BE2C (cell line): ENCODE measurements at regions not wholly inside any gene's neighbourhood (a gene's known extent, or its start where the extent isn't known, plus 50 kb on each side); places are given as distances from the start of the nearest gene placed in this dataset.

Experiments used
- DNase-seq: peaks from one replicate; pipeline ENCODE4 v3.0.0-alpha.2; 2020
- H3K27me3 ChIP-seq: fragments of 250-450 bp; sonication (Bioruptor Pico); 2 replicates; pipeline ENCODE4 v1.5.1; 2020; ENCODE audit warnings: mild to moderate bottlenecking
- H3K36me3 ChIP-seq: fragments of 250-450 bp; sonication (Bioruptor Pico); 2 replicates; pipeline ENCODE4 v1.5.1; 2020; ENCODE audit warnings: mild to moderate bottlenecking
- H3K4me1 ChIP-seq: fragments of 250-450 bp; sonication (Bioruptor Pico); 2 replicates; pipeline ENCODE4 v1.5.1; 2020
- H3K4me3 ChIP-seq: 2 replicates; pipeline ENCODE4 v1.5.1; 2011; ENCODE audit warnings: low read depth, low read length
- H3K9me3 ChIP-seq: fragments of 250-450 bp; sonication (Bioruptor Pico); 2 replicates; pipeline ENCODE4 v1.5.1; 2020
- TF ChIP-seq, protein P1 (sequence below): IDR thresholded peaks from 2 replicates; pipeline ENCODE4 v1.5.1; 2012; ENCODE audit warnings: mild to moderate bottlenecking, low read depth, low read length

DNA sequence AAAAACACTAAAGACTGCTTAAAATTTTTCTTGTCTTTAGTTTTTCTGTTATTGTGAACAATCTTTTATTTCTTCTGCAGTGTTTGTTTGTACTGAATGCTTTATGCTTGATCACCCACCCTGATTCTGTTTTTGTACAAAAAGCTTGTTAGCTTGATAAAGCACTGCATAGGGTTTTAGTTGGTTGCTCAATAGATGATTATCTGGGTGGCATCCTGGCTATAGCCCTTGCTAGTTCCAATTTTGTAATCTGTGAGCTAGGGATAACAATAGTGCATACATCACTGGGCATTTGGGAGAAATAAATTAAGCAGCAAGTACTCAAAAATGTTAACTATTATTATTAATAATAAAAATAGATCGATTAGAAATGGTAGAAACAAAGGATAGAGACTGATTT is 102.3 kb downstream of the ZPLD1 start:
- H3K4me1 ChIP-seq = 0 out of 2 replicates have a peak, but pooled peaks cover 2% of the 10 kb centered on the region
- TF ChIP-seq, protein P1, sequence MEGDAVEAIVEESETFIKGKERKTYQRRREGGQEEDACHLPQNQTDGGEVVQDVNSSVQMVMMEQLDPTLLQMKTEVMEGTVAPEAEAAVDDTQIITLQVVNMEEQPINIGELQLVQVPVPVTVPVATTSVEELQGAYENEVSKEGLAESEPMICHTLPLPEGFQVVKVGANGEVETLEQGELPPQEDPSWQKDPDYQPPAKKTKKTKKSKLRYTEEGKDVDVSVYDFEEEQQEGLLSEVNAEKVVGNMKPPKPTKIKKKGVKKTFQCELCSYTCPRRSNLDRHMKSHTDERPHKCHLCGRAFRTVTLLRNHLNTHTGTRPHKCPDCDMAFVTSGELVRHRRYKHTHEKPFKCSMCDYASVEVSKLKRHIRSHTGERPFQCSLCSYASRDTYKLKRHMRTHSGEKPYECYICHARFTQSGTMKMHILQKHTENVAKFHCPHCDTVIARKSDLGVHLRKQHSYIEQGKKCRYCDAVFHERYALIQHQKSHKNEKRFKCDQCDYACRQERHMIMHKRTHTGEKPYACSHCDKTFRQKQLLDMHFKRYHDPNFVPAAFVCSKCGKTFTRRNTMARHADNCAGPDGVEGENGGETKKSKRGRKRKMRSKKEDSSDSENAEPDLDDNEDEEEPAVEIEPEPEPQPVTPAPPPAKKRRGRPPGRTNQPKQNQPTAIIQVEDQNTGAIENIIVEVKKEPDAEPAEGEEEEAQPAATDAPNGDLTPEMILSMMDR = no peak
- H3K4me3 ChIP-seq = 0 out of 2 replicates have a peak overlapping the region, but pooled peaks have one; percentile 0
- H3K27me3 ChIP-seq = no peaks in the 10 kb centered on the region
- no peak for DNase-seq
- H3K36me3 ChIP-seq = no peaks in the 10 kb centered on the region
- H3K9me3 ChIP-seq = no peaks in the 10 kb centered on the region

DNA sequence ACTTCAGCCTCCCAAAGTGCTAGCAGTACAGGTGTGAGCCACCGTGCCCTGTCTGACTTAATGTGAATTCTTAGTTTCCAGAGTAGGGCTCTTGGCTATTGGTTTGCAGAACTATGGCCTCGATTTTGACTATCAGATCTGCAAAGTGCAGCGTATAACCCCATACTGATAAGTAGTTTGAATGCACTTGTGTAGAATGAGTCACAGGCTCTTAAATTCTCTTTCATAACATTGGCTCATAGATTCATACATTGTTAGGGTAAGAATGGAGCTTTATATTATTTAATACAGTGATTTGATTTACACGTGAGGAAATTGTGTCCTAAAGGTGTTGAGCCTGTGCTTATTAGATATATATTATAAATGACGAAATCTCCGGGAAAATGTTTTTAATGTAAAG is 109.9 kb downstream of the ZPLD1 start:
- no peaks in the 10 kb centered on the region for H3K4me1 ChIP-seq
- H3K27me3 ChIP-seq = no peaks in the 10 kb centered on the region
- no peak for DNase-seq
- H3K4me3 ChIP-seq = no peak overlapping the region
- H3K36me3 ChIP-seq = no peaks in the 10 kb centered on the region
- H3K9me3 ChIP-seq = no peaks in the 10 kb centered on the region
- TF ChIP-seq, protein P1 = no peak

DNA sequence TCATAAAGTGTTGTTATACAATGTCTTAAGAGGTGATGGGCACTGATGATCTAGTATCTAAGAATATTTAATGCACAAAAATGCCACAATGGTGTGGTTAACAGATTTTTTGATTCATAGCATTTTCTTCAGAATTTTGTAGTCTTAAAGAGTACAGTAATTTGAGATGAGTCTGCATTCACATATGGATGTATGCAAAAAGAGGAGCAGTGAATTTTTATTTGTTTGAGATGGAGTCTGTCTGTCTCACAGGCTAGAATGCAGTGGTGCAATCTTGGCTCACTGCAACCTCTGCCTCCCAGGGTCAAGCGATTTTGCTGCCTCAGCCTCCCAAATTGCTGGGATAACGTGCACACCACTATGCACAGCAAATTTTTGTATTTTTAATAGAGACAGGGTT is 110.5 kb downstream of the ZPLD1 start:
- no peaks in the 10 kb centered on the region for H3K4me1 ChIP-seq
- H3K4me3 ChIP-seq = no peak overlapping the region
- H3K36me3 ChIP-seq = no peaks in the 10 kb centered on the region
- DNase-seq = no peak
- H3K9me3 ChIP-seq = no peaks in the 10 kb centered on the region
- TF ChIP-seq, protein P1 = no peak
- H3K27me3 ChIP-seq = no peaks in the 10 kb centered on the region

DNA sequence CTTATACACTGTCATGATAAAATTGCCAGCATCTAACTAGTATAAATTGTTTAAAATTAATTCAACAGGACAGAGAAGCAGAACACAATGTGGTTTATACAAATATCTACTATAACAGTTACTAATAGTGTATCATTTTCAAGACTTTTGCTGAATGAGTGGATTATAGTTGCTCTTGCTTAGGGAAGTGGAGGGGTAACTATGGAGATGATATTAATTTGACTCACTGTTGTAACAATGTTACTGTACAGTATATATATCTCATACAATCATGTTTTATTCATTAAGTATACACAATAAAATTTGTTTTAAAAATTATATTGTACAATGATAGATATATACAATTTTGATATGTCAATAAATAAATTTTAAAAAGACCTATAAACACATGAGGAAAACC is 119.1 kb downstream of the ZPLD1 start:
- DNase-seq = no peak
- H3K27me3 ChIP-seq = no peaks in the 10 kb centered on the region
- TF ChIP-seq, protein P1 = no peak

DNA sequence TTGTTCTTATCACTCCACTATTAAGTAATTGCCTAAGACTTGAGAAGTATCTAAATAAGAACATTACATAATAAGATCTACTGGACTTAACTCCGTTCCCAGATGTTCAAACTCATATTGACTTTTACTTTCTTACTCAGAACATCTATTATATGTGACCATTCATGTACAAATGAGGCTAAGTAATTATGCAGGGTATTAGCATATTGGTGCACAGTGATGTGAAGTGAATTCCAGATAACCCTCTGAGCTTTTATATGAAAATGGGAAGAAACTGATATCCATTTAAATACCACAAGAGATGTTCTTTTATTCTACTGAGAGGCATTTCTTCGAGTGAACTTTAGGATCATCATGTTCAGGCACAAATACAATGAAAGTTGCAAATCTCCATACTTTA is 135.7 kb downstream of the ZPLD1 start:
- Histone ChIP-seq H3K4me1 (no peaks in the 10 kb centered on the region), H3K36me3 (no peaks in the 10 kb centered on the region), H3K27me3 (no peaks in the 10 kb centered on the region), H3K4me3 (no peak overlapping the region), H3K9me3 (no peaks in the 10 kb centered on the region)
- no peak for DNase-seq
- TF ChIP-seq, protein P1 = no peak

More for the DNA sequence above, 119.1 kb downstream of the ZPLD1 start:
- Histone ChIP-seq H3K9me3 (no peaks in the 10 kb centered on the region), H3K4me3 (no peak overlapping the region), H3K4me1 (no peaks in the 10 kb centered on the region), H3K36me3 (no peaks in the 10 kb centered on the region)

DNA sequence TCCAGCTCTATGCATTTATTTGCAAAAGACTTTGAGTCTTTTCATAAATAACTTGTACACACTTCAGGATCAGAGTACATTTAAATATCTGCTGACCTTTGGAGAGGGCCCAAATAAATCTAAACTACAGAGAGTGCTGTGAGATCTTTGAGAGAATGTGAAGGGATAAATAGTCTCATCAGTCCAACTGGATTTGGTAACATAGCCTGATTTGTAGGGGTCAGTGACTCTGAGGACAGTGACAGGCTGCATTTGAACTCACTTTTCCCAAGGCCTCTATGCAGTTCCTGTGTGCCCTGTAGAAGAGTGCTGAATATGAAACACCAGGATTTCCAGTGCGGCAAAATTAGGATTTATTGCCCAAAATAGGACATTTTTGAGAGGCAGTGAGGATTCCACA is 136.2 kb downstream of the ZPLD1 start:
- H3K9me3 ChIP-seq = no peaks in the 10 kb centered on the region
- DNase-seq = no peak
- H3K36me3 ChIP-seq = no peaks in the 10 kb centered on the region
- TF ChIP-seq, protein P1 = no peak
- H3K27me3 ChIP-seq = no peaks in the 10 kb centered on the region
- no peak overlapping the region for H3K4me3 ChIP-seq
- no peaks in the 10 kb centered on the region for H3K4me1 ChIP-seq
